Rectal smooth muscle tissue (tissue), 1 donor: ENCODE measurements at regions not wholly inside any gene's neighbourhood (a gene's known extent, or its start where the extent isn't known, plus 50 kb on each side); places are given as distances from the start of the nearest gene placed in this dataset.
"Not testable (repeated sequence)": the region's sequence is repeated elsewhere in the genome, so short reads cannot be mapped to it uniquely, and the experiment has no call there.

Experiments used
- H3K27ac ChIP-seq: one replicate; pipeline ENCODE4 v1.7.0; 2013; ENCODE audit warnings: low read depth, low read length, inconsistent platforms
- H3K27me3 ChIP-seq: one replicate; pipeline ENCODE4 v1.7.0; 2013; ENCODE audit warnings: low read length; ENCODE audit not compliant: control insufficient read depth, insufficient read depth
- H3K36me3 ChIP-seq: one replicate; pipeline ENCODE4 v1.7.0; 2013; ENCODE audit warnings: low read length; ENCODE audit not compliant: control insufficient read depth, insufficient read depth
- H3K4me1 ChIP-seq: one replicate; pipeline ENCODE4 v1.7.0; 2013; ENCODE audit warnings: low read length; ENCODE audit not compliant: control insufficient read depth, insufficient read depth
- H3K4me3 ChIP-seq: one replicate; pipeline ENCODE4 v1.7.0; 2013; ENCODE audit warnings: low read length
- H3K9ac ChIP-seq: one replicate; pipeline ENCODE4 v1.7.0; 2013; ENCODE audit warnings: low read length

GRCh38 chr9:106020186-106020585 is 325.8 kb downstream of the TMEM38B start:
- H3K4me3 ChIP-seq, result no peak overlapping the region
- H3K9ac ChIP-seq, result no peak overlapping the region
- no peaks in the 10 kb centered on the region for H3K4me1 ChIP-seq
- no peaks in the 10 kb centered on the region for H3K36me3 ChIP-seq
- H3K27ac ChIP-seq, result no peak overlapping the region
- no peaks in the 10 kb centered on the region for H3K27me3 ChIP-seq

- Histone ChIP-seq H3K27me3 (no peaks in the 10 kb centered on the region), H3K4me3 (no peak overlapping the region), H3K4me1 (no peaks in the 10 kb centered on the region), H3K9ac (no peak overlapping the region), H3K36me3 (no peaks in the 10 kb centered on the region), H3K27ac (no peak overlapping the region)
Observed at GRCh38 chr9:106023455-106023854, 329.1 kb downstream of the TMEM38B start.

- H3K4me1 ChIP-seq, result no peaks in the 10 kb centered on the region
- no peak overlapping the region for H3K4me3 ChIP-seq
- no peak overlapping the region for H3K27ac ChIP-seq
Observed at GRCh38 chr9:106025453-106025852, 331.1 kb downstream of the TMEM38B start.

GRCh38 chr9:106030146-106030545 is 335.8 kb downstream of the TMEM38B start:
- not testable (repeated sequence) for H3K9ac ChIP-seq, H3K4me3 ChIP-seq, H3K27ac ChIP-seq, H3K27me3 ChIP-seq, H3K4me1 ChIP-seq, H3K36me3 ChIP-seq

More at GRCh38 chr9:106025453-106025852, 331.1 kb downstream of the TMEM38B start:
- Histone ChIP-seq H3K9ac (no peak overlapping the region), H3K27me3 (no peaks in the 10 kb centered on the region), H3K36me3 (no peaks in the 10 kb centered on the region)

GRCh38 chr9:106032978-106033377 is 338.6 kb downstream of the TMEM38B start:
- no peaks in the 10 kb centered on the region for H3K27me3 ChIP-seq
- no peak overlapping the region for H3K4me3 ChIP-seq
- no peak overlapping the region for H3K27ac ChIP-seq
- H3K9ac ChIP-seq, result no peak overlapping the region
- no peaks in the 10 kb centered on the region for H3K36me3 ChIP-seq
- no peaks in the 10 kb centered on the region for H3K4me1 ChIP-seq

- Histone ChIP-seq H3K9ac (no peak overlapping the region), H3K4me3 (no peak overlapping the region), H3K27ac (no peak overlapping the region), H3K36me3 (no peaks in the 10 kb centered on the region), H3K4me1 (peaks cover 2% of the 10 kb centered on the region), H3K27me3 (no peaks in the 10 kb centered on the region)
Observed at GRCh38 chr9:106035806-106036205, 341.5 kb downstream of the TMEM38B start.

GRCh38 chr9:106038266-106039001 is 344.1 kb downstream of the TMEM38B start:
- Histone ChIP-seq H3K4me1 (peaks cover 2% of the 10 kb centered on the region), H3K27ac (no peak overlapping the region), H3K36me3 (no peaks in the 10 kb centered on the region), H3K9ac (no peak overlapping the region), H3K27me3 (no peaks in the 10 kb centered on the region), H3K4me3 (no peak overlapping the region)

- no peaks in the 10 kb centered on the region for H3K27me3 ChIP-seq
- no peak overlapping the region for H3K9ac ChIP-seq
- no peak overlapping the region for H3K27ac ChIP-seq
- H3K36me3 ChIP-seq, result no peaks in the 10 kb centered on the region
- H3K4me1 ChIP-seq, result peaks cover 2% of the 10 kb centered on the region
- H3K4me3 ChIP-seq, result no peak overlapping the region
Observed at GRCh38 chr9:106039151-106039935, 345.0 kb downstream of the TMEM38B start.

GRCh38 chr9:106041920-106042319 is 347.6 kb downstream of the TMEM38B start:
- not testable (repeated sequence) for H3K4me1 ChIP-seq, H3K27me3 ChIP-seq, H3K4me3 ChIP-seq, H3K27ac ChIP-seq, H3K36me3 ChIP-seq, H3K9ac ChIP-seq

- H3K36me3 ChIP-seq, result no peaks in the 10 kb centered on the region
- H3K4me1 ChIP-seq, result no peaks in the 10 kb centered on the region
- no peak overlapping the region for H3K9ac ChIP-seq
- H3K27ac ChIP-seq, result no peak overlapping the region
- H3K4me3 ChIP-seq, result no peak overlapping the region
- no peaks in the 10 kb centered on the region for H3K27me3 ChIP-seq
Observed at GRCh38 chr9:106051545-106051944, 357.2 kb downstream of the TMEM38B start.

GRCh38 chr9:106052166-106052565 is 357.8 kb downstream of the TMEM38B start:
- Histone ChIP-seq H3K4me1 (no peaks in the 10 kb centered on the region), H3K27me3 (no peaks in the 10 kb centered on the region), H3K27ac (no peak overlapping the region), H3K4me3 (no peak overlapping the region), H3K36me3 (no peaks in the 10 kb centered on the region), H3K9ac (no peak overlapping the region)

GRCh38 chr9:106052735-106053134 is 358.4 kb downstream of the TMEM38B start:
- H3K27ac ChIP-seq, result no peak overlapping the region

GRCh38 chr9:106056328-106056727 is 362.0 kb downstream of the TMEM38B start:
- H3K4me1 ChIP-seq, result no peaks in the 10 kb centered on the region
- no peaks in the 10 kb centered on the region for H3K36me3 ChIP-seq
- no peak overlapping the region for H3K9ac ChIP-seq
- H3K27me3 ChIP-seq, result no peaks in the 10 kb centered on the region
- H3K27ac ChIP-seq, result no peak overlapping the region
- H3K4me3 ChIP-seq, result no peak overlapping the region

More at GRCh38 chr9:106052735-106053134, 358.4 kb downstream of the TMEM38B start:
- no peaks in the 10 kb centered on the region for H3K27me3 ChIP-seq
- no peak overlapping the region for H3K4me3 ChIP-seq
- H3K4me1 ChIP-seq, result no peaks in the 10 kb centered on the region
- no peaks in the 10 kb centered on the region for H3K36me3 ChIP-seq
- H3K9ac ChIP-seq, result no peak overlapping the region
